Tongue (tissue), 1 donor: ENCODE measurements at regions not wholly inside any gene's neighbourhood (a gene's known extent, or its start where the extent isn't known, plus 50 kb on each side); places are given as distances from the start of the nearest gene placed in this dataset.
"Not testable (repeated sequence)": the region's sequence is repeated elsewhere in the genome, so short reads cannot be mapped to it uniquely, and the experiment has no call there.

Experiments
- DNase-seq: peaks from one replicate; pipeline ENCODE4 v3.0.0-alpha.2; 2015

DNA sequence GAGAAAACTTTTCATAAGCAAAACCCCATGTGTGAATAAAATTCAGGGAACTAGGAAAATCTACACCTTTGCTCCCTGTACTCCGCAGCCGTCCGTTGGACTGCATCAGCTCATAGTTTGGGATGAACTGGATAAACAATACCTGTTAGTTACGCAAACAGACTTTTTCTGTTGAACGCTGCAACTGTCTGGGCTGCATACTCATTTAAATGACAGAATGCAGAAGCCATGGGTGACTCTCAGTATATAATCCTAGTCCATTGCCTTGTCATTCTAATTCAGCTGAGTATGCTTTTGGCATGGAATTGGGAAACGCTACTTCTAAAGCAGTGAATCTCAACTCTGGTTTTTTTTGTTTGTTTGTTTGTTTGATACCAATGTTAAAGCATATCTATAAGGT, 151.6 kb downstream of the SLITRK1 start:
- DNase-seq: peak; percentile 3

DNA sequence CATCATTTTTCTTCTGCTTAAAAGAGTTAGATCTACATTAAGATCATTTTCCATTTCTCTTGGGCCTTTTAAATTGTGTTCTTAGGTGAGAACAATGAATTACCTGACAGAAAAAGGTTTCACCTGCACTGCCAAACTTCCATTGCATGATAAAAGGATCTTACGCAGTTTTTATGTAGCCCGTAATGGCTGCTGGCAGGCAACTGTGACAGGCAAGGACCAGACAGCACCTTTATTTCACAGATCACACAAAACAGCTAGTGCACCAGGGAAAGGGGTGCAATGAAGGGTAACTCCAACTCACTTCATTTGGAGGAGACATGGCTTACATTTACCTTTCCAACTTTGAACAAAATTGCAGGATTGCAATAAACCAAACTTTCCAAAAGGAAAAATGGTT, 159.8 kb downstream of the SLITRK1 start:
- DNase-seq: no peak

DNA sequence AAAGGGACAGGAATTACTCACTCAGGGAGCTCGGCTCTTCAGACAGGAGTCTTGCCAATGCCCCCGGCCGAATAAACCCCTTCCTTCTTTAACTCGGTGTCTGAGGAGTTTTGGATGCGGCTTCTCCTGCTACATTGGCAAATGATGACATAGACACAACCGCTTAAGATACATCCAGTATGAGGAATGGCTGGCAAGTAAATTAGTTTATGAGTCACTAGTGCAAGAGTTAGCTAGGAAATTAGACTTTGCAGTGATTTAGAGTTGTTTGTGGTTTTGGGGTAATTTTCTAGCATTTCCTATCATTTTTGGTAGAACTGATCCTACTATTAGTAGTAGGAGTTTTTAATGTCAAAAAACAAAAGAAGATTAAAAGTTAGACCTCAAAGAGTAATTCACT, 166.2 kb downstream of the SLITRK1 start:
- no peak for DNase-seq

DNA sequence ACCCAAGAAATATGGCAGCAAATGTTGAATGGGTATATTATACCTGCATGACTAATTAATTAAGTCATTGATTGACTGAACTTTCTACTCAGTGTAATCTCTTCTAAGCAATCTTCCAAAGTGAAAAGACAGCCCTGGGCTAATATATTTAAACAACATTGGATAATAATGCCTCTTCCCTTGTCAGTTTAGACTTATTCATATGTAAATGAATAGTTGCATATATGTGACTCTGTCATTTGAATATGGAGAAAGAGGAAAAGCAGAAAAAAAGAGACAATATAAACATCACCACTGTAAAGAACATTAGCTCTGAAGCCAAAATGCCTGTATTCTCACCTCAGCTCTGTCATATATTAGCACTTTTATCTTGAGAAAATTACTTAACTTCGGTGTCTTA, 168.0 kb downstream of the SLITRK1 start:
- no peak for DNase-seq

DNA sequence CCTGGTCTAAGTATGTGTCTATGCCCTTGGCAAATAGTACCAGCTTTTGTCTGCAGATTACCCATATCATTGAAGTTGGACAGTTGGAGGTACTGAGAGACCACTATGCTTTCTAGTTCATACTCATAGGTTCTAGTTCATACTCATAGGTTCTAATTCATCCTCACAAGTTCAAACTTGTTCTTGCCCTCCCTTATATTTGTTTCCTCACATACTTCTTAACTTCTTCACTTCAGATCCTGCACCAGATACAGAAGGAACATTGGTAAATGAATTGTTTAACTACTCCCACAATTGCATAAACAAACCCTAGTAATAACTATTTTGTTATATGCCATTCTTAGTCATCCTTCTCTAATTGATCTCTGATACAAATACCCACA, 172.2 kb downstream of the SLITRK1 start:
- DNase-seq: no peak

DNA sequence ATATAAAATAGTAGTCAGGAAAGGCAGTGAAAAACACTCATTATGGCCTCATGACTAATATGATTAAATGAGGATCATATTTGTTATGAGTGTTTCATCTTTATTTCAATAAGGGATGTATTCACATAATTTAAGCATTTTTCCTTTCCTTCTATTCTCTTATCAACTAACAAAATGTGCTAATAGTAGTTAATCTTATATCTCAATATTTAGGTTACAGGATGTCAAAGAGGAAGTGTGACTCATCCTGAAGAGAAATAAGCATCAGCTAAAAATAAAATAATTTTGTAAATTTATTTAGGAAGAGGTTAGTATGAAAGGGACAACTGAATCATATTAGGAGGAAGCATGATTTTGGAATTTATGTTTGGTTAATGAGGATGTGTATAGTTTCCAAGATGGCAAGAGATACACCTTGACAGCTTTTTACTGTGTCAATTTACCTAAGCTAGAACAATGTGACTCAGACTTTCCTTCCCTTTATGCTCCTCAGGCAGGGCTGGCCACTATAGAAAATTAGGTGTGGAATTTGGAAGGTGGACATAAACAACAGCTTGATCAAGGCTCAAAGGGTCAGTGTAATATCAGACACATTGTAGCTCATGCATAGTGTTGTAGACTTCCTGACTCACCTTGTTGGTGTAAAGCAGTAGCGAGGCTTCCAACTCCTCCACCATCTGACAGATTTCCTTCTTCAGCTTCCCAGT, 172.7 kb downstream of the SLITRK1 start:
- DNase-seq: no peak

DNA sequence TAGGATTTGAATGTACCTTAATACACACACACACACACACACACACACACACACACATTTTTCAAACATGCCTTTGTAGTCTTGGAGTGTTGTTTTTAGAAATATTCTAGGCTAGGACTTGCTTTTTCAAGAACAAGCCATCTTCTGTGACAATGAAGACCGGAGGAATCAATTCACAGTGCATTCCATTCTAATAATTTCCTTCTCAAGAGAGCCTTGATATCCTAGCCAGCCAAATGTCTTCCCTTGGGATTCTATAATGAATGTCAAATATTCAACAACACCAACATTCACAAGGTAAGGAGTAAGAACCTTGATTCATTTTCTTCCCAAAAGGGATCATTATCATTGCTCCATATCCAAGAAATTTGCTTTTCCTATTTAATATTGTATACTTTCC, 180.3 kb downstream of the SLITRK1 start:
- DNase-seq: no peak

DNA sequence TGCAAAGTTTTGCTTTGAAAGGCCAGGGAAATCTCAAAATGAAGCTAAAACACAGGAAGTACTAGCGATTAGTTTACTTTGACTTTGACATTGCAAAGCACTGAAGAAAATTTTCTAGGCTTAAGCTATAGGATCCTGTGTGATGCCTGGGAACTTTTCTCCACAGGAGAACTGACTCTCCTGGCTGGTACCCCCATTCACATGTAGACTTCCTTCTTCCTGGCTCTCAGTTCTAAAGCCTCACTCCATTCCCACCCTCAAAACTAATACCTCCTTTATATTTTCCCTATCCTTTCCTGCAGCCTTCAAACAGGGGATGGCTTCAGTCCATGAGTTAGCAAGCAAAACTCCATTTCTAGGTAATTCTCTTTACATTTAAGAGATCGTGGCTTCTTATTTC, 189.5 kb downstream of the SLITRK1 start:
- no peak for DNase-seq

DNA sequence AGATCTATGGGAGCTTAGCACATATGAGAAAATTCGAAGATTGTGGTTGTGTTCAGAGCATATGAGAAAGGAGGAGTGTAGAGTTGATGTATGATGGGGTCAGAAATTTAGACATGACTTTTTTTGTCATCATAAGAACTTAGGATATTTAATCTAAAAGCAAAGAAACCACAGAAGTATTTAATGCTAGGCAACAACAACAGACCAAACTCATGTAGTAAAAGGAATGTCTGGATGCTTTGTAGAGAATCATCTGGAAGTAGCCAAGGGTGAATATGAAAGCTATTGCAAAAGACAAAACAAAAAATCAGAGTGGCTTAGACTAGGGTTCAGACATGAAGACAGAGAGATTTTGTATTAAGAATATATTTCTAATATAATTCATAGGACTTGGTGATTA, 190.3 kb downstream of the SLITRK1 start:
- DNase-seq: no peak

DNA sequence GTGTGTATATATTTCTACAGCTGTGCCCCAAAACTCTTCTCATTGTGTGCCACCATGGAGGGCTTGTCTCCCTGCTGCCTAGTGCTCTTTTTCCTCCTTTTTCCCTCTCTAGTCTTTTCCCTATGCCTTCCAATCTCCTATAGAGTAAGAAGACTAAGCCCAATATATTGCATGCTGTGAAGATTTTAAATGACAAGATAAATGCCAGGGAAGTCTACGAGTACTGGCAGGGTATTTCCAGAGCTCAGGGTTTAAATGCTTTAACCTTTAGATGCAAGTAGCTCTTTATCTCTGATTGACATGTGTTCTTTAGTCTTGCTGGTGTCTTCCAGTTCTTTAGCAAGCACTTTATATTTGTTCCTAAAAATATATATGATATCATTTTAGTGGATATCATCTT, 200.7 kb downstream of the SLITRK1 start:
- no peak for DNase-seq

DNA sequence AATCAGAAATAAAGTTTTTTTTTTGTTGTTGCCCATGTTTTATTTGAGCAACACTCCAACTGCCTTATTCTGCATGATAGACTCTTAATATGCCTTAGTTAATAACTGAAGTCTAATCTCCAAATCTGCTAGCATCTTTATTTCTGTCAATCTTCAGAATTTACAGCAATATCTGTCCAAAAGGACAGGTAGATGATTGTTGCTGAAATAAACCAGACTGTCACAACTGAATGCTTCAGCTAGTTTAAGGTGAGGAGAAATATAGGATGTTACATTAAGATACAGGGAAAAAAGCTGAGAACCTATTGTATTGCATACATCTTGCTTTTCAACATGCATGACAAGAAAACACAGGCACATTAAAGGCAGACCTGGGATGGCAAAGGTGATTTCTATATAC, 204.3 kb downstream of the SLITRK1 start:
- no peak for DNase-seq

DNA sequence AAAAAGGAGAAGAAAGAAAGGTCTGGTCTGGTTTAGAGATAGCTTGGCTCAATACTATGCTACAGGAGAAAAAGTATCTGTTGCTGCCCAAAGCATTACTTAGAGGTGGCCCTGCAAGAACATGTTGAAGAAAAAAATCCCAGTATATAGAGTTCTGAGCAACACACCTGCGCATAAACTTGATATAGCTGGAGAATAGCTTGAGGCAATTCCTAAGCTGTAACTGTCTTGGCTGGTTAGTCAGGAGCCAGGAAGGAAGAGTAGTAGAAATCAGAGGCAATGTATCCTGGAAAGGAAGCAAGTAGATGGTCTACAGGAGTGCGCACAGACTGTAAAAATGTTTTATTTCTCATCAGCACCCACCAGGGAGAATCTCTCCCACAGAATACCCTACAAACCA, 209.7 kb downstream of the SLITRK1 start:
- no peak for DNase-seq

DNA sequence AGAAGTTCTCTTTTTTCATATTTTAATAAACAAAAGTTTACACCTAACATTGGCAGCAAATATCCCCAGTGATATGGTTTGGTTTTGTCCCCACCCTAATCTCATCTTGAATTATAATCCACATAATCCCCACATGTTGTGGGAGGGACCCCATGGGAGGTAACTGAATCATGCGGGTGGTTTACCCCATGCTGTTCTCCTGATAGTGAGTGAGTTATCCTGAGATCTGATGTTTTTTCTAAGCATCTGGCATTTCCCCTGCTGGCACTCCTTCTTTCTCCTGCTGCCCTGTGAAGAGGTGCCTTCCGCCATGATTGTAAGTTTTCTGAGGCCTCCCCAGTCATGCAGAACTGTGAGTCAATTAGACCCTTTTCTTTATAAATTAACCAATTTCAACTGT, 214.7 kb downstream of the SLITRK1 start:
- no peak for DNase-seq

DNA sequence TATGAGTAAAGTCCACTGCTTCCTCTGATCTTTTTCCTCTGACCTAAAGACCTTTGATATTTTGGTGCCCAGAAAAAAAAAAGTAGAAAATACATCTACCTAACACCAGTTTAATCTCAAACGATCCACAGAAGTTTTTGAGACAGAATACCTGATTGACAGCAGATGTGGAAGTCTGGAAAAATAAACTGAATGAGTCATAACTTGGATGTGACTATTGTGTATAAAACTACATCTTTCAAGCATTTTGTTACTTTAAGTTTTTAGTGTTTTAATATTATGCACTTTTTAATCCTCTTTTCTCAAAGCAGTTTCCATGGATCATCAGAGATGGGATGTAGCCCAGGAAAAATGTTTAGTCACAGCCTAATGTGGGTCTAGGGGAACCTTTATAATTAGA, 216.1 kb downstream of the SLITRK1 start:
- peak; percentile 65 for DNase-seq

DNA sequence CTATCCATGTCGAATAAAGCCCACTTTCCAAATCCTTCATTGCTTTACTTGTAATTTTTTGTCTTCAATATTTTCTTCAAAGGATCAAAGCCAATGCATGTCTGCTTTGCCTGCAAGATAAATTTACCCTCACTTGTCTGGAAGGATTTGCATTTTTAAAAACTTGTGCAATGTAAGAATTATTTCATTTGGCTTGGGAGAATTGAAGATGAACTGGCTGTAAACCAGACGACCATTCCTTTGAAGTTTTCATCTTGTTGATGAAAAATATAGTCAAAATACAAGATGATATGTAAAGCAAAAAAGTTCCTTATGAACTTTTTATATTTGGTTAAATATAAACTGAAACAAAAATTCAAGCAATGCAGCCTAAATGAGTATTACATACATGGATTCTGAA, 225.0 kb downstream of the SLITRK1 start:
- DNase-seq: no peak

DNA sequence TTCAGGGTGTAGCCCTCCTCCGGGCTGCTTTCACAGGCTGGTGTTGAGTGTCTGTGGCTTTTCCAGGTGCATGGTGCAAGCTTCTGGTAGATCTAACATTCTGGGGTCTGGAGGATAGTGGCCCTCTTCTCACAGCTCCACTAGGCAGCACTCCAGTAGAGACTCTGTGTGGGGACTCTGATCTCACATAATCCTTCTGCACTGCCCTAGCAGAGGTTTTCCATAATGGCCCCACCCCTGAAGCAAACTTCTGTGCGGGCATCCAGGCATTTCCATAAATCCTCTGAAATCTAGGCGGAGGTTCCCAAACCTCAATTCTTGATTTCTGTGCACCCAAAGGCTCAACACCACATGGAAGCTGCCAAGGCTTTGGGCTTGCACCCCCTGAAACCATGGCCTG, 239.7 kb downstream of the SLITRK1 start:
- DNase-seq: not testable (repeated sequence)

DNA sequence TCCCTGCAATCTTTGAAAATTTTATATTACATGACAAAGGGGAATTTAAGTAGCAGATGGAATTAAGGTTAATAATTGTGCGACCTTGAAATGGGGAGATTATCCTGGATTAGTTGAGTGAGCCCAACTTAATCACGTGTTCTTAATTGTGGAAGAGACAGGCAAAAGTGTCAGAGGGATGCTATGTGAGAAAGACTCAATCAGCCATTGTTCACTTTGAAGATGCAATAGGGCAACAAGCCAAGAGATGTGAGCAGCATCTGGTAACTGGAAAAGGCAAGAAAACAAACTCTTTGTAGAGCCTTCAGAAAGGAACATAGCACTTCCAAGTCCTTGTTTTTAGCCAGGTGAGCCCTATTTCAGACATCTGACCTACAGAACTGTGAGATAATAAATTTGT, 247.7 kb downstream of the SLITRK1 start:
- no peak for DNase-seq

DNA sequence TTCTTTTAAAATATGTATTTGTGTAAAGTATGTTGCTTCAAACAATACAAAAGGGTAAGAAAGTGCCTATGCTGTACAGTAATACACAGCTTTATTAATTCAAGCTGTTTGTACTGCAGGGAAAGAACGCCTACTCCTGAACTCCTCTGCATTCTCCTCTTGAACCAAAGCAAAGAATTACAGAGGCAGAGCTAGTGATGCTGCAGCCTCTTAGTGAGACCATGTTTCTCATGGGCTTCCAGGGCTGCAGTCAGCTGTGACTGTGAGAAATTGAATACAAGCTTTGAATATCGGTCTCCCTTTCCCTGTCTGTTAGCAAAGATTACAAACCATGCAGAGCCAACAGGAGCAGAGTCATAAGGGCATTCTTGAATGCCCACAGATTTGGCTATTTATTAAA, 248.5 kb downstream of the SLITRK1 start:
- no peak for DNase-seq

DNA sequence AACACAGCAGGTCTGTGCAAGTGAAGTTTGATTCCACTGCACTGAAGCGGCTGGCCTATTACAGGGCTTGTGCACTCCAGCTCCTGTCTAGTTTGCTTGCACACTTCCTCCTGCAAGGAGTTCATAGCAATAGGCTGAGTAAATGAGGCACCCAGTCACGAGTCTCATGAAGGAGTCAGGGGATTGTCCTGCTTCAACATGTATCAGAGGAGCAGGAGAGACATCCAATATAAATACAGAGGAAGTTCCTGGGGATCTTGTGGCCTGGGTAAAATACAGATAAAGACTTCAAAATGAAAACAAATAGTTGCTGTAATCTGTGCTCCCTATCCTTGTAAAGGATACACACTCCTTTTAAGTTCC, 259.9 kb downstream of the SLITRK1 start:
- DNase-seq: no peak

DNA sequence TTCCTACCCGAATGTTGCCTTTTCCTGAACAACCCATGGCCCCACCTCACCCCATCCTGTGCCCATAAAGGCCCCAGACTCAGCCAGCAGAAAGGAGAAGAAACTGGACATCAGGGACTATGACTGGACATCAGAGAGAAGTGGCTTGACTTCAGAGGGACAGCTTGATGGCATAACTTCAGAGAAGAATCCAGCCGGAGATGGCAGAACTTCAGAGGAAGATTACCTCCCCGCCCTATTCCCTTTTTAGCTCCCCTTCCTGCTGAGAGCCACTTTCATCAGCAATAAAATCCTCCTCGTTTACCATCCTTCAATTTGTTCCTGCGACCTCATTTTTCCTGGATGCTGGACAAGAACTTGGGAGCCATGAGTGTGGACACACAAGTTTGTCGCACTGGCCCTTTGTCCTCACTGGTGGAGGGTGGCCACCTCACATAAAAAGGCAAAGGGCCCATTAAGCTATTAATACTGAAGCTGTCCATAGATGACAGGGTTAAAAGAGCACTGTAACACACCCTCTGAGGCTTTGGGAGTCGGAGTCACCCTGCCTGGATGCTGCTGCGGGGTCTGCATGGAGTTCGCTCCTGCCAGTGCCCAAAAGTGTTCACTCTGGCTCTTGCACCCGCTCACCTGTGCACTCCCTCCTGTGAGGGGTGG, 260.4 kb downstream of the SLITRK1 start:
- DNase-seq: no peak

DNA sequence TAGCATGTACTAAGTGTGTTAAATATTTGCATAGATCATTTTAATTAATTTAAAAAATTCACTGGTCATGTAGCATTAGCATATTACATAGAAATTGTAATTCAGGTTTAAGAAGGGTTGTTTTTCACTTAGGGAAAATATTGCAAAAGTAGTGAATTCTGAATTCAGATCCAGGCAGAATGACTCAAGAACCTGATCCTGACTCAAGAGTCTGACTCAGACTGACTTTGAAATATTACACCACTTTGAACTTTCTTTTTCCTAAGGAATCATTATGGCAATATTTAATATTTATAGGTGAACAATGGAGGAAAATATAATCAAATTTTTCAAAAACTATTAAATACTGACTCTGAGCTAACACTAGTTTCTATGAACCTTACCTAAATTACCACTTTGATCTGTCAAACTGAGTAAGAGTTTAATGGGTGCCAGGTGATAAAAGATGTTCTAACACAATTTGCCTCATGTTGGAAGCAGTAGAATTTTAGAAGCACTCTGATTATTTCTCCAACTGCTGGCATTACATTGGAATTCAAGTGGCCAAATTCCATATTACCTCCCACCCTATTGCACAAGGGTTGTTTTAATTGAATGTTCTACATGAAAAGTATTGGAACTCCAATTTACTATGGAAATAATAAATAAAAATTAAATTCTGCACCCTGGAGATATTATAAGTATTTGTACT, 261.6 kb downstream of the SLITRK1 start:
- no peak for DNase-seq

DNA sequence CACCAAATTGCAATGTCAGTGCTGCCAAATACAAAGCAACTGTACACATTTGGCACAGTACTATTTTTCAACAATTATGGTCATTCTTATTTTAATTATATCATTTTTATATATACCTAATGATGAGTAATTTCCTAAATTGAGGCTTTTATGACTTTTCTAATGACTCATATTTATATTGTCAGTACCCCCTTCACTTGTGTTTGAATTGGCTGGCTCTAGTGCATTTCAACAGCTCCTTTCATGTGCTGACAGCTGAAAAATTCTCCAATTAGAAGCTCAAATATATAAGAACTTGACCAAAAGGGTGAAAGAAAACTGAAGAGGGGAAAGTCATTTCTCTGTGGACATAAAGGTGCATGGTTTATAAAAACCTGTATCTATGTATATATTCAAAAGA, 263.3 kb downstream of the SLITRK1 start:
- DNase-seq: no peak

DNA sequence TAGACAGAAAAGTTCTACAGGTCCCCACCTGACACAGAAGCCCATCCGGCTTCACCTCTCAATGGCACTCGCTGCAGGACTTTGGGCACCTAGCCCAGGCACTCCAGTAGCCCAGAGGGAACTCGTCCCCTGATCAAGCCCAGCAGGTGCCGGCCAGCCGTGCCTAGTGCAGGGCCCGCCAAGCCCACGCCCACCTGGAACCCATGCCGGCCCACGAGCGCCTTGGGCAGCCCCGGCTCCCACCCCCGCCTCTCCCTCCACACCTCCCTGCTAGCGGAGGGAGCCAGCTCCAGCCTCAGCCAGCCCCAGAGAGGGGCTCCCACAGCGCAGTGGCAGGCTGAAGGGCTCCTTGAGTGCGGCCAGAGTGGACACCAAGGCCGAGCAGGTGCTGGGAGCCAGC, 268.8 kb downstream of the SLITRK1 start:
- DNase-seq: no peak

DNA sequence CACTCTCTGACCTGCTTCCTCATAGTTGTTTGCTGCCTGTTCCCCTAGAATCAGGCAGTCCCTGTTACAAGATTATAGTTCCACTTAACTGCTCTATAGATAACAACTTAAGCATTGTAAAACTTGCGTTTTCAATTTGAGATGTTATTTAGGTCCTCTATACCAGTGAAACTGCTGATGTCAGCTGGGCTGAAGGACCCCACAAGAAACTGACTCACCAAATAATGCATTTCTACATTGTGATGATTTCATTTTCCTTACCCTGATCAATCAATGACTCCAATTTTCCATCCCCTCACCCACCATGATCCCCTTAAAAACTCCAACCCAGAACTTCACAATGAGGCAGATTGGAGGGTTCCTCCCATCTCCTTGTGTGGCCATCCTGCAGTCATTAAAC, 280.7 kb downstream of the SLITRK1 start:
- no peak for DNase-seq
